ENCODE measurements at regions not wholly inside any gene's neighbourhood (a gene's known extent, or its start where the extent isn't known, plus 50 kb on each side); places are given as distances from the start of the nearest gene placed in this dataset.

- TF ChIP-seq SPI1 (IDR thresholded peaks at IDR 0.05; ENCODE audit: low read depth, low read length), result no peak
- no peak for TF ChIP-seq POLR2AphosphoS5 (IDR thresholded peaks at IDR 0.05; ENCODE audit: low read depth, low read length)
- TF ChIP-seq POLR2A (IDR thresholded peaks at IDR 0.05; ENCODE audit: low read depth, low read length), result no peak
- TF ChIP-seq PAX5 (IDR thresholded peaks at IDR 0.05; ENCODE audit: insufficient read depth, low read length, severe bottlenecking), result no peak
Measured at GRCh38 chr18:34956663-34957062, 84.5 kb upstream of the MAPRE2 start.
